ENCODE measurements at regions not wholly inside any gene's neighbourhood (a gene's known extent, or its start where the extent isn't known, plus 50 kb on each side); places are given as distances from the start of the nearest gene placed in this dataset.
A peak's percentile ranks its signal among the peaks of the same experiment; 100 is the strongest.
"Not testable (repeated sequence)": the region's sequence is repeated elsewhere in the genome, so short reads cannot be mapped to it uniquely, and the experiment has no call there.

DNA sequence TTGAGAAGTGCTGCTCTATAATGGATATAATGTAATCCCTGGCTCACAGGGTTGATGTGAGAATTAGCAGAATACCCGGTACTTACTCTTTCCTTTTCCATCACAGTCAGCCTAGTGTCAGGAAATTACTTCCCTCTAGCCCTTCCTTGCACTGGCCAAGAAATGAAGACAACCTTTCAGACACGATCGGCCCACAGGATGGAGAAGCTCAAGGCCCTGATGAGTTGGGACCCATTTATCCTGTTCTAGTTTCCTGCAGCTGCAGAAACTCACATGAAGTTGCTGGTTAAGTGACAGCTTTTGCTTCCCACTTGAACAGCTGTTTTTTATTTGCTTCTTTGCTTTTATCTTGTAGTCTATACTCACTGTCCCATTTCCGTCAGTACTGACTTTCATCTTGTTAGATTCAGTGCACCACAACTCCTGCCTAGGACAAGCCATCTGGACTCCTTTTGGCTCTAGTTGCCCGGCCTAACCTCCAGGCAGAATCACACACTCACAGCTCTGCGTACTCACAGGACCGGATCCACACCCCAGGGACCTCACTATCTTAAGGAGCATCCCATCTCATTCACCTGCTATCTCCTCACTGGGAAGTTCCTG is 325.1 kb upstream of the CHRNA7 start:
- DNase-seq = not testable (repeated sequence)

- DNase-seq = not testable (repeated sequence)
Observed at GRCh38 chr15:31707944-31708702, 322.2 kb upstream of the CHRNA7 start.

DNA sequence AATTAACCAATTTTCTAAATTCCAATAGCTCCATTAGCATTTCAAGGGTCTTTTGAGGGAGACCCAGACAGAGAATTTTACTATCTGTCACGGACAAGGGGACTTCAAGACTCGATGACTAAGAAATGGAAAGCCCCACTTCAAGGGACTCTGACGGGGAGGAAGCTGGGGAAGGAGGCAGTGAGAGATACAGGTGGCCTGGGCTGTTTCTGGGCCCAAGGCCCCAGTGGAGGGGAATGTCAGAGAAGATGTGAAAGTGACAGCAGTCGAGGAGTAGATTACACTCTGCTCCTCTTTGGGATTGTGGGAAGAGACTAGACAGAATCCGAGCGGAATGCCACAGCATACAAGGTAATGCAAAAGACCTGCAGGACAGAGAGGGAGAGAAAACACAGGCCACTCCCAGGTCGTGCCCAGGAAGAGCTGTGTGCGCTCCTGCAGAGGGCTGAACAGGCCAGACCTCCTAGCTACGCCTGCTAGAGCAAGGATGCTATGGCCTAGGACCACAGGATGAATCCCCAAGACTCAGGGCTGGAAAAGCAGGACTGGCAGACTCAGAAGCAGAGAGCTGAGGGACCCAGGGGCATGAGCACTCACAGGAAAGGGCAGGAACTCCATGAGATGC is 321.5 kb upstream of the CHRNA7 start:
- not testable (repeated sequence) for DNase-seq

- DNase-seq = not testable (repeated sequence)
Observed at GRCh38 chr15:31709479-31709878, 320.8 kb upstream of the CHRNA7 start.

- not testable (repeated sequence) for DNase-seq
Observed at GRCh38 chr15:31710806-31711205, 319.5 kb upstream of the CHRNA7 start.

GRCh38 chr15:31715208-31715607 is 315.1 kb upstream of the CHRNA7 start:
- DNase-seq = not testable (repeated sequence)

DNA sequence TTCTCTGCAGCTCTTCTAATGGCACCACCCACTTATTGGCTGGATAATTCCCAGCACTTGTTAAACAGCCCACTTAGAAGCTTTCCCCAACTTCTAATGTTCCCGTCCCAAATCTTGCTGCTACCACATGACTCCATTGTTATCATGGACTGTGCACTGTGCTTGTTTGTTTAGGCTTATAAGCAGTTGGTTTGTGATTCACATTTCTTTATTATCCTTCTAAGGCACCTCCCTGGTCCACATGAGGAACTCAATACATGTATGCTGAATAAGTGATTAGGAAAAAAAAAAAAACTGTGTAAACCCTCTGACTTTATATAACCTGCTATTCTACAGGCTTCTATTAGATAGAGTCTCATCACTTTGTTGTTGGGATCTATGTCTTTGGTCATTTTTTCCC is 311.7 kb upstream of the CHRNA7 start:
- not testable (repeated sequence) for DNase-seq

DNA sequence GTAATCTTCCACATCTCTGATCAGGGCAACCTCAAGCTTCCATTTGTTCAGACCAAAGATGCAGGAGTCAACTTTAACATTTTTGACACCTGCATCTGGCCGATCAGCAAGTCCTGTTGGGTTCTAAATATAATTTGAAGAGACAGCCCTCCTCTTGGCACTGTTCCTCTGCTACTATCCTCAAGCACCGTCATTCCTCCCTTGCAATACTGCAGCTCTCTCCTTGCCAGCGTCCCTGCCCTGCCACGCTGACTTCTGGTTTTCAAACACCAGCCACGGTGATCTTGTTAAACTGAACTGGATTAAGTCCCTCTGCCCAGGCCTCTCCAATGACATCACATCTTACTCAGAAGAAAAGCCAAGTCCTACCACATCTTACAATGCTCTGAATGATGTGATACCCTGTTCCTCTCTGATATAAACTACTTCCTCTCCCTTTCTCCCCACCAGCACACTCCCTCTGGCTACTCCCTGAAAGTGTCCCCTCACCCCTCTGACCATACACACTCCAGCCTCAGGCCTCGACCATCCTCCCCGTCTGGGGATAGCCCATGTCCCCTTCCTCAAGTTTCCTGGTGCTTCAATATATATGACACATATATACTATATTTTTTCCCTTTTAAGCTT is 310.8 kb upstream of the CHRNA7 start:
- DNase-seq = not testable (repeated sequence)

DNA sequence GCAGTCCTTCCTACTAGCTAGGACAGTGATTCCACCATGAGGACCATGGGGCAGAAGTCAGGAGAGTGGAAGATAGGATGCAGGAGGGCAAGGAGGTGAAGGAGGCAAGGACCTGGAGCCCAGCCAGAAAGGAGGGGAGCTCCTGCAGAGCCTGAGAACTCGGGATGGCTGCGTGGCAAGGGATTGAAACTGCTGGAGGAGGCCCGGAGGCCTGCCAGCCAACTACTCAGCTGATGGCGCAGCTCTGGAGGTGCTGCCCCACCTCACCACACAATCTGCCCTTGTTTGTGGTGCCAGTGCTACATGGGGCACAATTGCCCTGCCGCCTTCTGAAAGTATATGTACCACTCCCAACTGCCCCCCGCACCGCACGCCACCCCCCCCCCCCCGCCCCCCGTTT is 307.3 kb upstream of the CHRNA7 start:
- DNase-seq = not testable (repeated sequence)

DNA sequence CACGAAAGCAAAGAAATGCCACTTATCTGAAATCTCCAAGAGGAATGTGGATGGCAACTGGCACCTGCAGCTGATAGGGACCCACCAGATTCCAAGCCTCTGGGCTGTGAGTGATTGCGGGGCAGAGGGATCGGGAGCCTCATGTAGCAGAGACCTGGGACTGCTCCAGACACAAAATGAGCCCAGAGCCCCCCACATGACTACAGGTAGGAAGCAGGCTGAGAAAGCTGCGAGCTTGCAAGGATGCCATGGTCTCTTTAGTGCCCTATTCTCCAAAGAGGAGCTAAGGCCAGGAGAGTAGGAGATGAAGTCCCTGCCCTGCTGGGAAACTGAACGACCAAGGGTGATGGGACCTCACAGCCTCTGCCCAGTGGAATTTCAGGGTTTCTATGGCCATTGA is 305.4 kb upstream of the CHRNA7 start:
- not testable (repeated sequence) for DNase-seq

DNA sequence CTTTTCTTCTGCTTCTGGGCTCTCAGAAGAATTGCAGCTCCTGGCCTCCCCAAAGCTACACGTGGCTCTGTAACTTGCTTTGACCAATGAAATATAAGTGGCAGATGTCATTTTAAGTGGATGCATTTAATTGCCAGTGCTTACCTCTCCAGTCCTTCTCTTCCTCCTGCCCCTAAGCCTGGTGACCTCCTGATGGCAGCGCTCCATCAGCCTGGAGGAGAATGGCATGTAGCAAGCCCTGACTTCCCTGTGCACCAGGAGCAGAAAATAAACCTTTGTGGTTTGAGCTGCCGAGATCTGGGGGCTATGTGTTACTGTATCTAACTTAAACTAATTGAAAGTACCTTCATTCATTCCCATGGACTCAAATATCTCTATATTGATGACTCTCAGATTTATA is 304.7 kb upstream of the CHRNA7 start:
- DNase-seq = not testable (repeated sequence)

DNA sequence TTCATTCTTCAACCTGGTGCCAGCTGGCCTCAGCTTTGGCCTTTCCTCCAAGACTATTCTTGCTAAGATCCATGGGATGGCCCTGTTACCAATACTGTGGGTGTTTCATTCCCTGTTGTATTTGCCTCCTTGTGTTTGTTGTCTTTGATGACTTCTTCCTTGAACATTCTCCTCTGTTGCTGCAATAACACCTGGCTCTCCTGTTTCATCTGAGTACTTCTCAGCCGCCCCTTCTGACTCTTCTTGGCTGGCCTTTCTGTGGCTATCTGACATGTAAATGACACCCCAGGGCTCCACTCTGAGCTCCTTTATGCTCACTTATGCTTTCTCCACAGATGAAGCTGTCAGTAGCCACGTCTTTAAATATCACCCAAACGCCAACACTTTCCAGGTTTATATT is 302.7 kb upstream of the CHRNA7 start:
- DNase-seq = no peak

- DNase-seq = no peak
Observed at GRCh38 chr15:31732726-31733125, 297.6 kb upstream of the CHRNA7 start.

DNA sequence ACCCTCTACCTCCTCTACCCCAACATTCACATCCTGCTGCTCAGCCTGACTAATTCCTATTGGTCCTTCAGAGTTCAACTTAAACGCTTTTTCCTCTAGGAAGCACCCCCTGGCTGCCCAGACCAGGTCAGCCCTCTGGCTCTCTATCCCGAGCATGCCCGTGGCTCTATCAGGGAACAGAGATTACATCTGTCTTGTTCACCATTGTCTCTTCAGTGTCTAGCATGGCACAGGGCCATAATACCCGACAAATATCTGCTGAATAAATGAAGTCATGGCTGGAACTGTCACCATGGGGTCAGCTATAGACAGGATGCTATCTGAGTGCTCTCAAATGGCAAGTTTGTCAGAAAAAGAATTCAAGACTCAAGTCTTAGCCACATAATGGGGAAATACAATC is 296.9 kb upstream of the CHRNA7 start:
- no peak for DNase-seq

DNA sequence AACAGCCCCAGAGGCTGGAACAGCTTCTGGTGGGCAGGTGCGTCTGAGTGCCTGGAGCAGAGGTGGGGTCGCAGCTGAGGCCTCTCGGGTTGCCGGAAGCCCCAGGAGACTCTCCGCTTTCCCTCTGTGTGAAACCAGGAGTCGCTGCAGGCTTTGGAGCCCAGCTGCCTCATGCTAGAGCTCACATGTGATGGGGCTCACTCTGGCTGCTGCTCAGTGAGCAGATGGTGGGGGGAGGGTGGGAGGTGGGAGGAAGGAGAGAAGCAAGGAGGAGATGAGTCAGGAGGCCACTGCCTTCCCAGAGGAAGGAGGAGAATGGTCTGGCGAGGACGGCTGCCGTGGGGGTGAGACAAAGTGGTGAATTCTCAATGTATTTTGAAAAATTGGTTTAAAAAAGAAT is 290.1 kb upstream of the CHRNA7 start:
- DNase-seq = peak; percentile 96

GRCh38 chr15:31745841-31746240 is 284.5 kb upstream of the CHRNA7 start:
- DNase-seq = no peak

- no peak for DNase-seq
Observed at GRCh38 chr15:31752065-31752762, 278.1 kb upstream of the CHRNA7 start.

DNA sequence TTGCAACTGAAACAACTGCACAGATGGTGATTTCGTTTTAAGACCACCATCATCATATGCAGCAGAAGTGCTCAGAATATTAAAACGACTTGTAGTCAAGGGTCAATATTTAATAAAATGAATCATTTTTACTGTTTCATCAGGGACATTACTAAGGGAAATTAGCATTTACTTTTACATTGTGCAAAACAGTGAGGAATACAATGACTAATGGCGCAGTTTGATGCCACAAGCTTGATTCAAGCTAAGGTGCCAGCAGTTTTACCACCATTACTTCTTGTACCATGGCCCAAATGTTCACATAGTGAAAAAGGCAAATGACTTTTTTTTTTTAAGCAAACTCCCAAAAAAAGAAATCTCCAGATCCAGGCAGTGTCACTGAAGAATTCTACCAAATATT is 277.4 kb upstream of the CHRNA7 start:
- no peak for DNase-seq

DNA sequence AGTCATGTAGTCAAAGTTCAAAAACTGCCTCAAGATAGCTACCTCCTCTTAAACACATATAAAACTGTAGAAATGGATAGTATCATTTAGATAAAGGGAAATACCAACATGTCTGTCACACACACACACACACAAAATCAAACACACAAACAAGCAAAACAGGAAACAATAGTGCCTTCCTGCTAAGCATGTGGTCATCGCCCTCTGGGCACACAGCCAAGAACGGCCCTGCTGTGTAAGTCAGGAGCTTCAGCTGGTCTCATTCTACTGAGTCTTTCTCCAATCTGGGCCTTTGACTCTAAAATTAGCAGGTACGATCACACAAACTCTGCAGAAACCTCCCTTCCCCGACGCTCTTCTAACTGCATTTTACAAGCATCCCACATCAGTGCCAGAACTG is 272.2 kb upstream of the CHRNA7 start:
- no peak for DNase-seq

DNA sequence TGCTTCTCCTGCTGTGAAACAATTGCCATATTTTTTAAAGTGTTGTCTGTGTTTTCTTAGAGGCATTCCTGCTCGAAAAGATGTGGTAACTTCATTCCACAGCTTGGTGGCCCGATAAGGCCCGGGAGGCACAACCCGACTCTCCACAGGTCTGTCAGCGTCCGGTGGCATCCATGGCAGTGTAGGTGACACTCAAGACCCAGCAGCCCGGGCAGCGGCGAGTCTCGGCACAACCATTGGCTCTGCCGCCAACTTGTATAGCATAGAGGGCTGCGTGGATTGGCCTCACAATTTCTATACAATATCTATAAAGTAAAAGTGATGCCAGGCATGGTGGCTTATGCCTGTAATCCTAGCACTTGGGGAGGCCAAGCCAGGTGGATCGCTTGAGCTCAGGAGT is 262.3 kb upstream of the CHRNA7 start:
- DNase-seq = no peak

DNA sequence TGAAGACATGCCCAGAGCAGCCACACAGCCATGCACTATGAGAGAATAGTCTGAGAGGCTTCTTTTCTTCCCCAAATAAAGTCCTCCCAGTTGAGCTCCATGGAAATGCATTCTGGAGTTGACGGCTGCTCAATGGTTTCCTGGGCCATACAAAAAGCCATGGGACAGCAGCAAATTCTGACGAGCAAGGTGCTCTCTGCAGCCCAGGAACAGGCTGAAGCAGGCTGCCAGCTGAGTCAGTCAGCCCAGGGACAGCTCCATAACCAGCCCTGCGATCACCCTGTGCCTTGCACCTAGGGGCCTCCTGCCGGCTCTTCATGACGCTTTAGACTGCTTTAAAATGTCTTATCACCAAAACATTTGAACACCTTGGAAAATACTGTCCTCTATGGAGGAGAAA is 256.3 kb upstream of the CHRNA7 start:
- DNase-seq = no peak

GRCh38 chr15:31776039-31776438 is 254.3 kb upstream of the CHRNA7 start:
- no peak for DNase-seq

DNA sequence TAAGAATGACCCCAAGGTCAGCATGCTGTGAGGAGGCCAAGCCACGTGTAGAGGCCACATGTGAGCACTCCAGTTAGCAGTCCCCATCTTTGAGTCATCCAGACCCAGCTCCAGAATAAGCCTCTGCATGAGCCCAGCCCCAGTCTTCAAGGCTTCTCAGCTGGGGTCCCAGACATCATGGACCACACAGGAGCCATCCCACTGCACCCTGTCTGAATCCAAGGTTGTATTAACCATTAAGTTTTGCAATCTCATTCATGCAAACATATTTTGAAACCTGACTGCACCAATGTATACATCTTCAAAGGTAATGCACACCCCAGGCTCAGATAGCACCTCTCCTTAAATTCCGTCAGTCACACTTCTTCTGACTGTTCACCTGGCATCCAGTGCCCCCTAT is 249.1 kb upstream of the CHRNA7 start:
- DNase-seq = no peak

Measured in NCI-H2171 (cell line).